ENCODE measurements at regions not wholly inside any gene's neighbourhood (a gene's known extent, or its start where the extent isn't known, plus 50 kb on each side); places are given as distances from the start of the nearest gene placed in this dataset.

- TF ChIP-seq CTCF (conservative IDR thresholded peaks at IDR 0.05; ENCODE audit: low read length): no peak
- no peak for TF ChIP-seq EZH2phosphoT487 (IDR thresholded peaks at IDR 0.05; ENCODE audit: borderline replicate concordance)
Observed at GRCh38 chr12:59911516-59911915, 315.7 kb downstream of the SLC16A7 start.

Data from Loucy (cell line).